ENCODE measurements at regions not wholly inside any gene's neighbourhood (a gene's known extent, or its start where the extent isn't known, plus 50 kb on each side); places are given as distances from the start of the nearest gene placed in this dataset.
"Not testable (repeated sequence)": the region's sequence is repeated elsewhere in the genome, so short reads cannot be mapped to it uniquely, and the experiment has no call there.

- no peak overlapping the region for H3K4me3 ChIP-seq (ENCODE audit: low read depth, low read length)
- in situ Hi-C loops (cut with HindIII; ENCODE audit: low pct_ligation_motif_present, low sequenced_read_pairs), result no loop called here
- H3K27ac ChIP-seq, result no peak overlapping the region
- H3K27me3 ChIP-seq (replicated peaks), result no peaks in the 10 kb centered on the region
- H3K36me3 ChIP-seq (replicated peaks), result no peaks in the 10 kb centered on the region
- TF ChIP-seq, protein P1, sequence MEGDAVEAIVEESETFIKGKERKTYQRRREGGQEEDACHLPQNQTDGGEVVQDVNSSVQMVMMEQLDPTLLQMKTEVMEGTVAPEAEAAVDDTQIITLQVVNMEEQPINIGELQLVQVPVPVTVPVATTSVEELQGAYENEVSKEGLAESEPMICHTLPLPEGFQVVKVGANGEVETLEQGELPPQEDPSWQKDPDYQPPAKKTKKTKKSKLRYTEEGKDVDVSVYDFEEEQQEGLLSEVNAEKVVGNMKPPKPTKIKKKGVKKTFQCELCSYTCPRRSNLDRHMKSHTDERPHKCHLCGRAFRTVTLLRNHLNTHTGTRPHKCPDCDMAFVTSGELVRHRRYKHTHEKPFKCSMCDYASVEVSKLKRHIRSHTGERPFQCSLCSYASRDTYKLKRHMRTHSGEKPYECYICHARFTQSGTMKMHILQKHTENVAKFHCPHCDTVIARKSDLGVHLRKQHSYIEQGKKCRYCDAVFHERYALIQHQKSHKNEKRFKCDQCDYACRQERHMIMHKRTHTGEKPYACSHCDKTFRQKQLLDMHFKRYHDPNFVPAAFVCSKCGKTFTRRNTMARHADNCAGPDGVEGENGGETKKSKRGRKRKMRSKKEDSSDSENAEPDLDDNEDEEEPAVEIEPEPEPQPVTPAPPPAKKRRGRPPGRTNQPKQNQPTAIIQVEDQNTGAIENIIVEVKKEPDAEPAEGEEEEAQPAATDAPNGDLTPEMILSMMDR (IDR thresholded peaks at IDR 0.05; ENCODE audit: low read depth, low read length, missing control alignments), result no peak
- no peak for DNase-seq
These were observed 283.1 kb downstream of the UTRN start for GRCh38 chr6:144568241-144568640.

- DNase-seq; H3K27ac ChIP-seq; H3K27me3 ChIP-seq (replicated peaks); H3K4me3 ChIP-seq (ENCODE audit: low read depth, low read length); in situ Hi-C loops (cut with HindIII; ENCODE audit: low pct_ligation_motif_present, low sequenced_read_pairs); H3K36me3 ChIP-seq (replicated peaks): not testable (repeated sequence)
These were observed 287.4 kb downstream of the UTRN start for GRCh38 chr6:144572541-144572940.

DNA sequence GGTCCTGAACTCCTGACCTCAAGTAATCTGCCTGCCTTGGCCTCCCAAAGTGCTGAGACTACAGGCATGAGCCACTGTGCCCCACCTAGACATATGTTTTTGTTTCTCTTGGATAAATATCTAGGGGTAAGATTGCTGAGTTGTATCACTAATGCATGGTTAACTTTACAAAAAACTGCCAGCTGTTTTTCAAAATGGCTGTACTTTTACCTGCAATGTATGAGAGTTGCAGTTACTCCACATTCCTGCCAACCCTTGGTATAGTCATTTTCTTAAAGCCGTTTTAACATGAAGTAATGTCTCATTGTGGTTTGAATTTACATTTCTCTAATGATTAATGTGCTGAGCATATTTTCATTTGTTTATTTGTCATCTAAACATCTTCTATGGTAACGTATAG is 289.7 kb downstream of the UTRN start:
- Histone ChIP-seq H3K36me3 (replicated peaks) (peaks cover 9% of the 10 kb centered on the region), H3K27me3 (replicated peaks) (no peaks in the 10 kb centered on the region), H3K27ac (no peak overlapping the region), H3K4me3 (ENCODE audit: low read depth, low read length) (no peak overlapping the region)
- TF ChIP-seq, protein P1 (IDR thresholded peaks at IDR 0.05; ENCODE audit: low read depth, low read length, missing control alignments), result no peak
- DNase-seq, result no peak
- in situ Hi-C loops (cut with HindIII; ENCODE audit: low pct_ligation_motif_present, low sequenced_read_pairs), result no loop called here

DNA sequence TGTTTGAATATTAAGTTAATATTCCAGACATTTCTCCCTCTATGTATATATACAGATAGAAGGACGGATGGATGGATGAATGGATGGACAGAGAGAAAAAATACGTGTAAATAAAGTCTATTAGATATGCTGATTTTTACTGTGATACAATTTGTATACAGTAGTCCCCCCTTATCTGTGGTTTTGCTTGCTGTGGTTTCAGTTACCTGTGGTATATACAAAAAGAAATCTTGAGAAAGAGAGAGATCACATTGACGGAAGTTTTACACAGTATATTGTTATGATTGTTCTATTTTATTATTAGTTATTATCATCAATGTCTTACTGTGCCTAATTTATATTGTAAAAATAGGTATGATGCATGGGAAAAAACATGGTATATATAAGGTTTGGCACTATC is 290.2 kb downstream of the UTRN start:
- no peaks in the 10 kb centered on the region for H3K27me3 ChIP-seq (replicated peaks)
- H3K36me3 ChIP-seq (replicated peaks), result peaks cover 11% of the 10 kb centered on the region
- no peak overlapping the region for H3K4me3 ChIP-seq (ENCODE audit: low read depth, low read length)
- TF ChIP-seq, protein P1 (IDR thresholded peaks at IDR 0.05; ENCODE audit: low read depth, low read length, missing control alignments), result no peak
- DNase-seq, result no peak
- in situ Hi-C loops (cut with HindIII; ENCODE audit: low pct_ligation_motif_present, low sequenced_read_pairs), result no loop called here
- no peak overlapping the region for H3K27ac ChIP-seq

DNA sequence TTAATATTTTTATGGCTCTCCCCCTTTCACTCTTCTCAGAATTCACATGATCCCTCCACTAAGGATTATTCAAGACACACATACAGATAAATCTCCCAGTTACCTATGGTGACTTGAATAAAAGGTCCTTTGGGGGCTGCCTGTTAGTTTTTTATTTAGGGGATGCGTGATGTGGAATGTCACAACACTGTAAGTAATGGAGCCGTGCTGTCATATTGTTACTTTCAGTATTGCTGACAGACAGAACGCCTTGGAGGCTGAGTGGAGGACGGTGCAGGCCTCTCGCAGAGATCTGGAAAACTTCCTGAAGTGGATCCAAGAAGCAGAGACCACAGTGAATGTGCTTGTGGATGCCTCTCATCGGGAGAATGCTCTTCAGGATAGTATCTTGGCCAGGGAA is 291.7 kb downstream of the UTRN start:
- in situ Hi-C loops (cut with HindIII; ENCODE audit: low pct_ligation_motif_present, low sequenced_read_pairs), result no loop called here
- Histone ChIP-seq H3K27ac (no peak overlapping the region), H3K4me3 (ENCODE audit: low read depth, low read length) (no peak overlapping the region), H3K36me3 (replicated peaks) (peaks cover 11% of the 10 kb centered on the region), H3K27me3 (replicated peaks) (no peaks in the 10 kb centered on the region)
- DNase-seq, result no peak
- TF ChIP-seq, protein P1 (IDR thresholded peaks at IDR 0.05; ENCODE audit: low read depth, low read length, missing control alignments), result no peak

DNA sequence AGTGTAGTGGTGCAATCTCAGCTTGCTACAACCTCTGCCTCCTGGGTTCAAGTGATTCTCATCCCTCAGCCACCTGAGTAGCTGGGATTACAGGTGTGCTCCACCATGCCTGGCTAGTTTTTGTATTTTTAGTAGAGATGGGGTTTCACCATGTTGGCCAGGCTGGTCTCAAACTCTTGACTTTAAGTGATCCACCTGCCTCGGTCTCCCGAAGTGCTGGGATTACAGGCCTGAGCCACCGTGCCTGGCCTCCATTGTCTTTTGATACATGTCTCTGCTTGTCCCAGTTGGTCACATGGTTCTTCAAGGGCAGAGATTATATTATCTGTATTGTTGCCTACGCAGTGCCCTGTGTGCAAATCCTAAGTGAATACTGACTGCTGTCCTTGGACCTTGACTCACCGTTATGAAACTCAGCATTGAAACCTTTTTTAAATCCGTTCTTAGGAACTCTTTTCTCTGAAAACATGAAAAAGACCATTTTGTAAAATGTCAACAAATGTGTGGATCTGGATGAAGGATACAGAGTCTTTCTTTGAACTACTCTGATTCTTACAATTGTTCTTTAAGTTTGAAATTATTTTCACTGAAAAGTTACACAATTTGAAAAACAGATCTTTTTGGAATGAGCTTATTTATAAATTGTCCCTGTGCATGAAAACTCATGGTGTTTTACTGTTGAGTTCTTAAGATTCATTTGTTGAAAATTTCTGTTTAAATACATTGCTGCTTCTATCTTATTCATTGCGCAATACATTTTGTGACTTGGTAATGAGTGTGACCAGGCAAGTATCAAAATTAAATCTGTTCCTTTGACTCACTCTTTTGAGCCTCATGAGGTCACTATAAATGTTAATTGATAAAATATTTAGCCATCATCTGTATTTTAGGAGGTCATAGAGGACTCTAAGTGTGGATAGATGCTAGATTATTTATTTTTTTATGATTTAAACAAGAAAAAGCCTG is 293.5 kb downstream of the UTRN start:
- H3K4me3 ChIP-seq (ENCODE audit: low read depth, low read length), result no peak overlapping the region
- H3K27me3 ChIP-seq (replicated peaks), result no peaks in the 10 kb centered on the region
- H3K36me3 ChIP-seq (replicated peaks), result peaks cover 11% of the 10 kb centered on the region
- no peak for DNase-seq
- in situ Hi-C loops (cut with HindIII; ENCODE audit: low pct_ligation_motif_present, low sequenced_read_pairs), result no loop called here
- H3K27ac ChIP-seq, result no peak overlapping the region
- TF ChIP-seq, protein P1 (IDR thresholded peaks at IDR 0.05; ENCODE audit: low read depth, low read length, missing control alignments), result no peak

Measured in brain microvascular endothelial cell (primary cell).